H54 (cell line): ENCODE measurements at regions not wholly inside any gene's neighbourhood (a gene's known extent, or its start where the extent isn't known, plus 50 kb on each side); places are given as distances from the start of the nearest gene placed in this dataset.

Experiments
- DNase-seq: peaks from one replicate; pipeline ENCODE4 v3.0.0; 2011; ENCODE audit warnings: low spot score, mixed read lengths; ENCODE audit not compliant: insufficient read length
- FAIRE-seq: peaks from 3 replicates; lab custom pipeline; 2011; peaks lifted over from hg19 to GRCh38; lab: Jason Lieb, UNC
- POLR2A ChIP-seq: IDR thresholded peaks from 2 replicates; pipeline ENCODE4 v1.6.1; 2011; ENCODE audit warnings: low read depth, mild to moderate bottlenecking, low read length

- TF ChIP-seq POLR2A: no peak
- FAIRE-seq (no peak), DNase-seq (no peak)
These were observed 94.3 kb upstream of the NAV3 start for GRCh38 chr12:77736219-77736965.

- DNase-seq: no peak
- no peak for FAIRE-seq
- no peak for TF ChIP-seq POLR2A
These were observed 96.3 kb upstream of the NAV3 start for GRCh38 chr12:77734214-77734883.

GRCh38 chr12:77728018-77728417 is 102.7 kb upstream of the NAV3 start:
- DNase-seq (no peak), FAIRE-seq (no peak)
- TF ChIP-seq POLR2A: no peak

- no peak for FAIRE-seq
- no peak for DNase-seq
- TF ChIP-seq POLR2A: no peak
These were observed 103.2 kb upstream of the NAV3 start for GRCh38 chr12:77727442-77728001.

GRCh38 chr12:77725611-77726010 is 105.1 kb upstream of the NAV3 start:
- no peak for DNase-seq
- no peak for FAIRE-seq
- no peak for TF ChIP-seq POLR2A

- FAIRE-seq: no peak
- DNase-seq: no peak
These were observed 106.2 kb upstream of the NAV3 start for GRCh38 chr12:77724367-77724957.

GRCh38 chr12:77723308-77723707 is 107.4 kb upstream of the NAV3 start:
- FAIRE-seq (no peak), DNase-seq (no peak)
- no peak for TF ChIP-seq POLR2A

More at GRCh38 chr12:77724367-77724957, 106.2 kb upstream of the NAV3 start:
- TF ChIP-seq POLR2A: no peak

GRCh38 chr12:77722536-77722935 is 108.2 kb upstream of the NAV3 start:
- FAIRE-seq (no peak), DNase-seq (no peak)
- TF ChIP-seq POLR2A: no peak

GRCh38 chr12:77720258-77720657 is 110.4 kb upstream of the NAV3 start:
- no peak for TF ChIP-seq POLR2A
- no peak for DNase-seq
- no peak for FAIRE-seq

GRCh38 chr12:77710209-77710608 is 120.5 kb upstream of the NAV3 start:
- DNase-seq: no peak
- FAIRE-seq: no peak
- TF ChIP-seq POLR2A: no peak

GRCh38 chr12:77697126-77697525 is 133.6 kb upstream of the NAV3 start:
- TF ChIP-seq POLR2A: no peak
- no peak for FAIRE-seq
- no peak for DNase-seq

- FAIRE-seq (no peak), DNase-seq (no peak)
- no peak for TF ChIP-seq POLR2A
These were observed 134.5 kb upstream of the NAV3 start for GRCh38 chr12:77696183-77696582.

- TF ChIP-seq POLR2A: no peak
- FAIRE-seq (no peak), DNase-seq (no peak)
These were observed 141.1 kb upstream of the NAV3 start for GRCh38 chr12:77689510-77690086.

GRCh38 chr12:77687321-77687720 is 143.4 kb upstream of the NAV3 start:
- TF ChIP-seq POLR2A: no peak
- no peak for FAIRE-seq
- DNase-seq: no peak

- FAIRE-seq (no peak), DNase-seq (no peak)
- no peak for TF ChIP-seq POLR2A
These were observed 143.9 kb upstream of the NAV3 start for GRCh38 chr12:77686760-77687159.
